NCI-H1105 treated with DMSO at 0.1 percent for 48 hours (cell line): ENCODE measurements at regions not wholly inside any gene's neighbourhood (a gene's known extent, or its start where the extent isn't known, plus 50 kb on each side); places are given as distances from the start of the nearest gene placed in this dataset.
"Not testable (repeated sequence)": the region's sequence is repeated elsewhere in the genome, so short reads cannot be mapped to it uniquely, and the experiment has no call there.

Source experiments
- DNase-seq: peaks from one replicate; lab custom pipeline; 2025; lab: John Stamatoyannopoulos, UW

- DNase-seq = no peak
Measured at GRCh38 chr16:86217001-86217890, 293.1 kb upstream of the FOXF1 start.

- DNase-seq = no peak
Measured at GRCh38 chr16:86217891-86218270, 292.4 kb upstream of the FOXF1 start.

GRCh38 chr16:86218479-86219170, 291.7 kb upstream of the FOXF1 start:
- DNase-seq = no peak

- no peak for DNase-seq
Measured at GRCh38 chr16:86219655-86220445, 290.5 kb upstream of the FOXF1 start.

- no peak for DNase-seq
Measured at GRCh38 chr16:86220561-86220960, 289.8 kb upstream of the FOXF1 start.

- no peak for DNase-seq
Measured at GRCh38 chr16:86221085-86221484, 289.2 kb upstream of the FOXF1 start.

GRCh38 chr16:86222547-86222946, 287.8 kb upstream of the FOXF1 start:
- no peak for DNase-seq

GRCh38 chr16:86222965-86223551, 287.3 kb upstream of the FOXF1 start:
- DNase-seq = no peak

- DNase-seq = no peak
Measured at GRCh38 chr16:86224126-86224525, 286.2 kb upstream of the FOXF1 start.

GRCh38 chr16:86224629-86225028, 285.7 kb upstream of the FOXF1 start:
- DNase-seq = no peak

- DNase-seq = no peak
Measured at GRCh38 chr16:86225905-86226371, 284.4 kb upstream of the FOXF1 start.

GRCh38 chr16:86227041-86227440, 283.3 kb upstream of the FOXF1 start:
- no peak for DNase-seq

- no peak for DNase-seq
Measured at GRCh38 chr16:86227801-86228200, 282.5 kb upstream of the FOXF1 start.

- DNase-seq = no peak
Measured at GRCh38 chr16:86228713-86229112, 281.6 kb upstream of the FOXF1 start.

GRCh38 chr16:86229283-86229682, 281.0 kb upstream of the FOXF1 start:
- no peak for DNase-seq

GRCh38 chr16:86229866-86230656, 280.3 kb upstream of the FOXF1 start:
- no peak for DNase-seq

- no peak for DNase-seq
Measured at GRCh38 chr16:86231321-86231995, 278.9 kb upstream of the FOXF1 start.

GRCh38 chr16:86231996-86232350, 278.4 kb upstream of the FOXF1 start:
- DNase-seq = no peak

- no peak for DNase-seq
Measured at GRCh38 chr16:86232496-86232895, 277.8 kb upstream of the FOXF1 start.

GRCh38 chr16:86233506-86233905, 276.8 kb upstream of the FOXF1 start:
- not testable (repeated sequence) for DNase-seq

GRCh38 chr16:86239381-86239780, 270.9 kb upstream of the FOXF1 start:
- DNase-seq = no peak
